ENCODE measurements at regions not wholly inside any gene's neighbourhood (a gene's known extent, or its start where the extent isn't known, plus 50 kb on each side); places are given as distances from the start of the nearest gene placed in this dataset.

- TF ChIP-seq POLR2AphosphoS5 (IDR thresholded peaks at IDR 0.05; ENCODE audit: low read depth, low read length) (no peak), TAF1 (IDR thresholded peaks at IDR 0.05; ENCODE audit: borderline replicate concordance, insufficient read depth, low read length) (no peak), SIN3A (IDR thresholded peaks at IDR 0.05; ENCODE audit: borderline replicate concordance, insufficient read depth, low read length) (no peak), FOXP2 (optimal IDR thresholded peaks at IDR 0.05; ENCODE audit: borderline replicate concordance, extremely low read depth, extremely low read length, insufficient read depth) (no peak)
- TF ChIP-seq, protein P1, sequence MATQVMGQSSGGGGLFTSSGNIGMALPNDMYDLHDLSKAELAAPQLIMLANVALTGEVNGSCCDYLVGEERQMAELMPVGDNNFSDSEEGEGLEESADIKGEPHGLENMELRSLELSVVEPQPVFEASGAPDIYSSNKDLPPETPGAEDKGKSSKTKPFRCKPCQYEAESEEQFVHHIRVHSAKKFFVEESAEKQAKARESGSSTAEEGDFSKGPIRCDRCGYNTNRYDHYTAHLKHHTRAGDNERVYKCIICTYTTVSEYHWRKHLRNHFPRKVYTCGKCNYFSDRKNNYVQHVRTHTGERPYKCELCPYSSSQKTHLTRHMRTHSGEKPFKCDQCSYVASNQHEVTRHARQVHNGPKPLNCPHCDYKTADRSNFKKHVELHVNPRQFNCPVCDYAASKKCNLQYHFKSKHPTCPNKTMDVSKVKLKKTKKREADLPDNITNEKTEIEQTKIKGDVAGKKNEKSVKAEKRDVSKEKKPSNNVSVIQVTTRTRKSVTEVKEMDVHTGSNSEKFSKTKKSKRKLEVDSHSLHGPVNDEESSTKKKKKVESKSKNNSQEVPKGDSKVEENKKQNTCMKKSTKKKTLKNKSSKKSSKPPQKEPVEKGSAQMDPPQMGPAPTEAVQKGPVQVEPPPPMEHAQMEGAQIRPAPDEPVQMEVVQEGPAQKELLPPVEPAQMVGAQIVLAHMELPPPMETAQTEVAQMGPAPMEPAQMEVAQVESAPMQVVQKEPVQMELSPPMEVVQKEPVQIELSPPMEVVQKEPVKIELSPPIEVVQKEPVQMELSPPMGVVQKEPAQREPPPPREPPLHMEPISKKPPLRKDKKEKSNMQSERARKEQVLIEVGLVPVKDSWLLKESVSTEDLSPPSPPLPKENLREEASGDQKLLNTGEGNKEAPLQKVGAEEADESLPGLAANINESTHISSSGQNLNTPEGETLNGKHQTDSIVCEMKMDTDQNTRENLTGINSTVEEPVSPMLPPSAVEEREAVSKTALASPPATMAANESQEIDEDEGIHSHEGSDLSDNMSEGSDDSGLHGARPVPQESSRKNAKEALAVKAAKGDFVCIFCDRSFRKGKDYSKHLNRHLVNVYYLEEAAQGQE (IDR thresholded peaks at IDR 0.05; ENCODE audit: insufficient read depth in 1 of 2, low read depth in 2 of 2, low read length in 2 of 2): no peak
Measured at GRCh38 chr3:23645533-23646183, 160.1 kb upstream of the UBE2E1 start.

All from PFSK-1 (cell line).